AG09309 (cell line): ENCODE measurements at regions not wholly inside any gene's neighbourhood (a gene's known extent, or its start where the extent isn't known, plus 50 kb on each side); places are given as distances from the start of the nearest gene placed in this dataset.

Experiments used
- DNase-seq: peaks from one replicate; pipeline ENCODE4 v3.0.0-alpha.2; 2010; ENCODE audit warnings: low read depth
- H3K4me3 ChIP-seq: 2 replicates; pipeline ENCODE4 v1.5.1; 2011; ENCODE audit warnings: mild to moderate bottlenecking, low read depth, low read length, moderate library complexity; ENCODE audit not compliant: control insufficient read depth
- TF ChIP-seq, protein P1 (sequence below): IDR thresholded peaks from 2 replicates; pipeline ENCODE4 v1.5.1; 2011; ENCODE audit warnings: mild to moderate bottlenecking, low read depth, low read length, inconsistent platforms; ENCODE audit not compliant: insufficient read depth, control insufficient read depth; ENCODE audit errors: missing control alignments

- TF ChIP-seq, protein P1, sequence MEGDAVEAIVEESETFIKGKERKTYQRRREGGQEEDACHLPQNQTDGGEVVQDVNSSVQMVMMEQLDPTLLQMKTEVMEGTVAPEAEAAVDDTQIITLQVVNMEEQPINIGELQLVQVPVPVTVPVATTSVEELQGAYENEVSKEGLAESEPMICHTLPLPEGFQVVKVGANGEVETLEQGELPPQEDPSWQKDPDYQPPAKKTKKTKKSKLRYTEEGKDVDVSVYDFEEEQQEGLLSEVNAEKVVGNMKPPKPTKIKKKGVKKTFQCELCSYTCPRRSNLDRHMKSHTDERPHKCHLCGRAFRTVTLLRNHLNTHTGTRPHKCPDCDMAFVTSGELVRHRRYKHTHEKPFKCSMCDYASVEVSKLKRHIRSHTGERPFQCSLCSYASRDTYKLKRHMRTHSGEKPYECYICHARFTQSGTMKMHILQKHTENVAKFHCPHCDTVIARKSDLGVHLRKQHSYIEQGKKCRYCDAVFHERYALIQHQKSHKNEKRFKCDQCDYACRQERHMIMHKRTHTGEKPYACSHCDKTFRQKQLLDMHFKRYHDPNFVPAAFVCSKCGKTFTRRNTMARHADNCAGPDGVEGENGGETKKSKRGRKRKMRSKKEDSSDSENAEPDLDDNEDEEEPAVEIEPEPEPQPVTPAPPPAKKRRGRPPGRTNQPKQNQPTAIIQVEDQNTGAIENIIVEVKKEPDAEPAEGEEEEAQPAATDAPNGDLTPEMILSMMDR = no peak
- no peak overlapping the region for H3K4me3 ChIP-seq
- DNase-seq = no peak
These were observed 516.3 kb upstream of the NOVA1 start for GRCh38 chr14:27114180-27114579.

- no peak for DNase-seq
- TF ChIP-seq, protein P1 = no peak
- H3K4me3 ChIP-seq = no peak overlapping the region
These were observed 525.3 kb upstream of the NOVA1 start for GRCh38 chr14:27123162-27123561.

DNA sequence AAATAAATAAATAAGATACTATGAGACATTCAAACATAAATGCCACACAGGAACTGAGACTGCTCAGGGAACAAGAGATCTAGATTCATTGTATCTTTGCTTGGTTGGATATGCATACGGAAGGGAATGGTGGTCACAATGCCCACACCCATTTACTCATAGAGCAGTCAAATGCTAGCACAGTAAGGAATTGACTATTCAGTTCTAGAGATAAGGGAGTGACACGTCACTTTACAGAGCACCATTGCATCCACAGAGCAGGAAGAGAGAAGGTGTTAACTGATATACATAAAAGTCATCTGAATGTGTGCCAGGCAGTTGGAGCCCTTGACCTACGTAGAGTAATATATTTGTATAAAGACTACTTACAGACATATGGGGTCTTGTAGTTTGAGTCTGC lies 530.0 kb upstream of the NOVA1 start:
- no peak for DNase-seq
- TF ChIP-seq, protein P1 = no peak
- no peak overlapping the region for H3K4me3 ChIP-seq

GRCh38 chr14:27134200-27134599 lies 536.4 kb upstream of the NOVA1 start:
- TF ChIP-seq, protein P1 = no peak
- DNase-seq = no peak
- no peak overlapping the region for H3K4me3 ChIP-seq

DNA sequence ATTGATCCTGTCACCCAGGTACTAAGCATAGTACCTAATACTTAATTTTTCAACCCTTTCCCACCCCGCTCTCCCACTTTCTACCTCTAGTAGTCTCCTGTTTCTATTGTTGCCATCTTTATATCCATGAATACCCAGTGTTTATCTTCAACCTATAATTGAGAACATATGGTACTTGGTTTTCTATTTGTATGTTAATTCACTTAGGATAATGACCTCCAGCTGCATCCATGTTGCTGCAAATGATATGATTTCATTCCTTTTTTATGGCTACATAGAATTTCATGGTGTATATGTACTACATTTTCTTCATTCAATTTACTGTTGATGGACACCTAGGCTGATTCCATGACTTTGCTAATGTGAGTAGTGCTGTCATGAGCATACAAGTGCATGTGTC lies 547.3 kb upstream of the NOVA1 start:
- no peak for DNase-seq
- H3K4me3 ChIP-seq = no peak overlapping the region
- TF ChIP-seq, protein P1 = no peak

DNA sequence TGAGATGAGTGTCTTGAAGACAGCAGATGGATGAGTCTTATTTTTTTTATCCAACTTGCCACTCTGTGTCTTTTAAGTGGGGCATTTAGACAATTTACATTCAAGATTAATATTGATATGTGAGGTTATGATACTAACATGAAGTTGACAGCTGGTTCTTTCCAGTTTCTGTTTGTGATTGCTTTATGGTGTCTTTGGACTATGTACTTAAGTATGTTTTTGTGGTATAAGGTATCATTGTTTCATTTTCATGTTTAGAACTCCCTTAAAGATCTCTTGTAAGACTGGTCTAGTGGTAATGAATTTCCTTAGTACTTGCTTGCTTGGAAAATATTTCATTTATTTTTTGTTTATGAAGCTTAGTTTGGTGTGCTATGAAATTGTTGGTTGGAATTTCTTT lies 550.3 kb upstream of the NOVA1 start:
- TF ChIP-seq, protein P1 = no peak
- DNase-seq = no peak
- no peak overlapping the region for H3K4me3 ChIP-seq

GRCh38 chr14:27164139-27164538 lies 566.3 kb upstream of the NOVA1 start:
- no peak overlapping the region for H3K4me3 ChIP-seq
- no peak for DNase-seq
- TF ChIP-seq, protein P1 = no peak
